ENCODE measurements at regions not wholly inside any gene's neighbourhood (a gene's known extent, or its start where the extent isn't known, plus 50 kb on each side); places are given as distances from the start of the nearest gene placed in this dataset.
A peak's percentile ranks its signal among the peaks of the same experiment; 100 is the strongest.

GRCh38 chr4:28890949-28891775 lies 1829.0 kb upstream of the PCDH7 start:
- DNase-seq: no peak

GRCh38 chr4:28913466-28913865 lies 1806.7 kb upstream of the PCDH7 start:
- no peak for DNase-seq

- DNase-seq: no peak
These were observed 1803.6 kb upstream of the PCDH7 start for GRCh38 chr4:28916585-28916984.

- DNase-seq: no peak
These were observed 1801.3 kb upstream of the PCDH7 start for GRCh38 chr4:28918871-28919270.

- DNase-seq: no peak
These were observed 1798.3 kb upstream of the PCDH7 start for GRCh38 chr4:28921886-28922285.

- no peak for DNase-seq
These were observed 1794.0 kb upstream of the PCDH7 start for GRCh38 chr4:28926156-28926555.

- no peak for DNase-seq
These were observed 1777.5 kb upstream of the PCDH7 start for GRCh38 chr4:28942631-28943030.

- DNase-seq: no peak
These were observed 1772.8 kb upstream of the PCDH7 start for GRCh38 chr4:28947374-28947773.

GRCh38 chr4:28948501-28948900 lies 1771.7 kb upstream of the PCDH7 start:
- no peak for DNase-seq

GRCh38 chr4:28966982-28967381 lies 1753.2 kb upstream of the PCDH7 start:
- DNase-seq: peak; percentile 23

- DNase-seq: no peak
These were observed 1746.4 kb upstream of the PCDH7 start for GRCh38 chr4:28973587-28974350.

GRCh38 chr4:28976369-28976768 lies 1743.8 kb upstream of the PCDH7 start:
- no peak for DNase-seq

- DNase-seq: peak; percentile 38
These were observed 1718.0 kb upstream of the PCDH7 start for GRCh38 chr4:29002151-29002550.

- DNase-seq: no peak
These were observed 1714.3 kb upstream of the PCDH7 start for GRCh38 chr4:29005838-29006237.

- no peak for DNase-seq
These were observed 1710.3 kb upstream of the PCDH7 start for GRCh38 chr4:29009908-29010307.

- DNase-seq: no peak
These were observed 1706.8 kb upstream of the PCDH7 start for GRCh38 chr4:29013341-29013740.

GRCh38 chr4:29014555-29014954 lies 1705.6 kb upstream of the PCDH7 start:
- no peak for DNase-seq

- DNase-seq: no peak
These were observed 1686.5 kb upstream of the PCDH7 start for GRCh38 chr4:29033703-29034102.

- DNase-seq: no peak
These were observed 1682.7 kb upstream of the PCDH7 start for GRCh38 chr4:29037501-29037900.

GRCh38 chr4:29043411-29043810 lies 1676.8 kb upstream of the PCDH7 start:
- no peak for DNase-seq

GRCh38 chr4:29046186-29046585 lies 1674.0 kb upstream of the PCDH7 start:
- no peak for DNase-seq

- DNase-seq: no peak
These were observed 1673.4 kb upstream of the PCDH7 start for GRCh38 chr4:29046781-29047180.

GRCh38 chr4:29047341-29048041 lies 1672.7 kb upstream of the PCDH7 start:
- DNase-seq: no peak
